ENCODE measurements at regions not wholly inside any gene's neighbourhood (a gene's known extent, or its start where the extent isn't known, plus 50 kb on each side); places are given as distances from the start of the nearest gene placed in this dataset.

DNA sequence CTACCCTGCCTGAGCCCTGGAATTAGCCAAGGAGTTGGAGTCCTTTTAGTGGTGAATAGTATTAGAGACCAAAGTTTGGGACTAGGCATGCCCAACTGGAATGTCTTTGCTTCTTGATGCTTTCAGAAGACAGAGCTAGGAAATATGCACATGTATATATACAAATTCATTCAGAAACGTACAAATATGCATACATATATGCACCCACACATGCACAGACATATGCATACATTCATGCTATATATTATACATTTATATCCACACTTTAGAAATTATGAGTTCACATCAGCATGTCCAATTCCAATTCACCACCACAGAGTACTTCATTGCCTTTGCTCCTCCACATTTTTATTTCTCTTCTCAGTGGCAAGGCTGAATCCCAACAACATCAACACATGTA lies 398.3 kb upstream of the MPDZ start:
- Histone ChIP-seq H3K27me3 (ENCODE audit: insufficient read depth, low read length) (no peaks in the 10 kb centered on the region), H3K79me1 (ENCODE audit: insufficient read depth, low read depth, low read length, poor library complexity, severe bottlenecking) (no peaks in the 10 kb centered on the region), H2BK15ac (ENCODE audit: low read depth, low read length) (no peak overlapping the region), H3K56ac (ENCODE audit: insufficient read length, low read depth, low read length) (no peak overlapping the region), H2BK120ac (ENCODE audit: low read depth, low read length, poor library complexity, severe bottlenecking) (no peak overlapping the region), H3K9me3 (ENCODE audit: control insufficient read depth, low read depth, low read length) (no peaks in the 10 kb centered on the region), H2BK5ac (ENCODE audit: insufficient read length, low read length) (no peak overlapping the region), H4K5ac (ENCODE audit: insufficient read length, low read depth, low read length) (no peak overlapping the region), H2AFZ (ENCODE audit: low read length) (no peak overlapping the region), H3K18ac (ENCODE audit: insufficient read length, low read depth, low read length) (no peak overlapping the region), H2BK20ac (ENCODE audit: low read depth, low read length, poor library complexity, severe bottlenecking) (no peak overlapping the region), H4K20me1 (ENCODE audit: control insufficient read depth, insufficient read depth, insufficient read length) (no peaks in the 10 kb centered on the region), H2AK5ac (ENCODE audit: insufficient read length, low read length) (no peak overlapping the region), H3K23me2 (ENCODE audit: insufficient read length, low read depth, low read length, poor library complexity, severe bottlenecking) (no peaks in the 10 kb centered on the region), H3K14ac (ENCODE audit: insufficient read depth, low read length) (no peak overlapping the region), H3K4ac (ENCODE audit: low read depth, low read length) (no peak overlapping the region), H4K91ac (ENCODE audit: insufficient read length, low read depth, low read length) (no peak overlapping the region), H3K9ac (ENCODE audit: extremely low read depth, insufficient read length, low read length) (no peak overlapping the region), H3K4me2 (ENCODE audit: insufficient read depth, insufficient read length, low read length) (no peak overlapping the region), H3K23ac (ENCODE audit: insufficient read length, low read depth, low read length) (no peak overlapping the region), H4K8ac (replicated peaks; ENCODE audit: insufficient read length, low read depth, low read length) (no peak overlapping the region), H3K79me2 (ENCODE audit: insufficient read depth, low read length) (no peaks in the 10 kb centered on the region), H3T11ph (ENCODE audit: low read length) (no peak overlapping the region), H3K4me1 (ENCODE audit: insufficient read depth, low read length) (no peaks in the 10 kb centered on the region), H2BK12ac (ENCODE audit: insufficient read length, low read depth, low read length) (no peak overlapping the region), H3K27ac (ENCODE audit: insufficient read length, low read depth, low read length) (no peak overlapping the region)
- no peaks in the 10 kb centered on the region; a peak in 1 of 5 replicates for H3K9me3 Mint-ChIP-seq
- H3K27ac Mint-ChIP-seq: no peak overlapping the region
- WGBS (ENCODE audit: extremely low coverage, insufficient read length, low lambda C conversion rate): no CpG with 5 or more reads among the region's 1 CpG
- TF ChIP-seq, protein P1, sequence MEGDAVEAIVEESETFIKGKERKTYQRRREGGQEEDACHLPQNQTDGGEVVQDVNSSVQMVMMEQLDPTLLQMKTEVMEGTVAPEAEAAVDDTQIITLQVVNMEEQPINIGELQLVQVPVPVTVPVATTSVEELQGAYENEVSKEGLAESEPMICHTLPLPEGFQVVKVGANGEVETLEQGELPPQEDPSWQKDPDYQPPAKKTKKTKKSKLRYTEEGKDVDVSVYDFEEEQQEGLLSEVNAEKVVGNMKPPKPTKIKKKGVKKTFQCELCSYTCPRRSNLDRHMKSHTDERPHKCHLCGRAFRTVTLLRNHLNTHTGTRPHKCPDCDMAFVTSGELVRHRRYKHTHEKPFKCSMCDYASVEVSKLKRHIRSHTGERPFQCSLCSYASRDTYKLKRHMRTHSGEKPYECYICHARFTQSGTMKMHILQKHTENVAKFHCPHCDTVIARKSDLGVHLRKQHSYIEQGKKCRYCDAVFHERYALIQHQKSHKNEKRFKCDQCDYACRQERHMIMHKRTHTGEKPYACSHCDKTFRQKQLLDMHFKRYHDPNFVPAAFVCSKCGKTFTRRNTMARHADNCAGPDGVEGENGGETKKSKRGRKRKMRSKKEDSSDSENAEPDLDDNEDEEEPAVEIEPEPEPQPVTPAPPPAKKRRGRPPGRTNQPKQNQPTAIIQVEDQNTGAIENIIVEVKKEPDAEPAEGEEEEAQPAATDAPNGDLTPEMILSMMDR (conservative IDR thresholded peaks at IDR 0.05): no peak
- H3K27me3 Mint-ChIP-seq (ENCODE audit: low read depth): no peaks in the 10 kb centered on the region
- no peaks in the 10 kb centered on the region; a peak in 1 of 7 replicates for H3K36me3 Mint-ChIP-seq (ENCODE audit: insufficient read depth in 1 of 3, low read depth in 3 of 3)
- no peak for DNase-seq
- peaks cover 4 to 12% of the 10 kb centered on the region in 2 experiments; a peak in 3 of 4 replicates for H3K4me1 Mint-ChIP-seq
- H3K4me3 Mint-ChIP-seq: no peak overlapping the region
